Endothelial cell of hepatic sinusoid (primary cell): ENCODE measurements at regions not wholly inside any gene's neighbourhood (a gene's known extent, or its start where the extent isn't known, plus 50 kb on each side); places are given as distances from the start of the nearest gene placed in this dataset.

Experiments
- in situ Hi-C: cut with HindIII; loops from 2 replicates; pipeline ENCODE4 v1.10.0; 2017; ENCODE audit warnings: low sequenced_read_pairs

GRCh38 chr3:72571052-72571451 lies 277.2 kb downstream of the SHQ1 start:
- in situ Hi-C loops: no loop called here

GRCh38 chr3:72569754-72570440 lies 278.3 kb downstream of the SHQ1 start:
- in situ Hi-C loops: no loop called here

GRCh38 chr3:72568083-72568482 lies 280.2 kb downstream of the SHQ1 start:
- in situ Hi-C loops: no loop called here

- in situ Hi-C loops: no loop called here
Measured at GRCh38 chr3:72567474-72567873, 280.8 kb downstream of the SHQ1 start.

- in situ Hi-C loops: no loop called here
Measured at GRCh38 chr3:72565593-72565992, 282.7 kb downstream of the SHQ1 start.

DNA sequence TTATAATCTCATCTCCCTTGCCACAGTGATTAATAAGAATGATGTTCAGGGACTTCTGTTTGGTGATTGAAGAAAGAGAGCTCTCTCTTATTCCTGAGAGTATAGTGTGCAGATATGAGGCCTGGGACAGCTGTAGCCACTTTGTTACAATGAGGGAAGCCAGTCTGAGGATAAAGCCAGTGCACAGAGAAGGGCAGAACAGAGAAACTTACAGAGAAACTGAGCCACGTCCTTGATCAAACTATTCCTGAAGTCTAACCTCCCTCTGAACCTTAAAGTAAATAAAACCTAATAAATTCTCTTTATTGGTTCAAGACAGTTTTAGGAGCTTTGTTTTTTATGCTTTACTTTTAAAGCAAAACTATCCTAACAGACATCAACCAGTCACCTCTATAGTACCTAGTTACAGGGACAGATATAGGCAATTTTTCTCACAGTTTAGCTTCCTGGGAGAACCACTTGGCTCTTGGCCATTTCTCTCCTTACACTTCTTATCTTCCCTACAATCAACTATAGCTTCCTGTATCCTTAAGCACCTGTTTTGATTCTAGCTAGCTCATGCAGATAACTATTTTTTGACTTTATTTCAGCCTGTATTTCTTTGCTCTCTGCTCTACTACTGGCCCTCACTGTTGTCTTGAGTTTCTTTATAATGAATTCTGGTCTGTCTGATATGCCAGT lies 284.4 kb downstream of the SHQ1 start:
- in situ Hi-C loops: no loop called here

DNA sequence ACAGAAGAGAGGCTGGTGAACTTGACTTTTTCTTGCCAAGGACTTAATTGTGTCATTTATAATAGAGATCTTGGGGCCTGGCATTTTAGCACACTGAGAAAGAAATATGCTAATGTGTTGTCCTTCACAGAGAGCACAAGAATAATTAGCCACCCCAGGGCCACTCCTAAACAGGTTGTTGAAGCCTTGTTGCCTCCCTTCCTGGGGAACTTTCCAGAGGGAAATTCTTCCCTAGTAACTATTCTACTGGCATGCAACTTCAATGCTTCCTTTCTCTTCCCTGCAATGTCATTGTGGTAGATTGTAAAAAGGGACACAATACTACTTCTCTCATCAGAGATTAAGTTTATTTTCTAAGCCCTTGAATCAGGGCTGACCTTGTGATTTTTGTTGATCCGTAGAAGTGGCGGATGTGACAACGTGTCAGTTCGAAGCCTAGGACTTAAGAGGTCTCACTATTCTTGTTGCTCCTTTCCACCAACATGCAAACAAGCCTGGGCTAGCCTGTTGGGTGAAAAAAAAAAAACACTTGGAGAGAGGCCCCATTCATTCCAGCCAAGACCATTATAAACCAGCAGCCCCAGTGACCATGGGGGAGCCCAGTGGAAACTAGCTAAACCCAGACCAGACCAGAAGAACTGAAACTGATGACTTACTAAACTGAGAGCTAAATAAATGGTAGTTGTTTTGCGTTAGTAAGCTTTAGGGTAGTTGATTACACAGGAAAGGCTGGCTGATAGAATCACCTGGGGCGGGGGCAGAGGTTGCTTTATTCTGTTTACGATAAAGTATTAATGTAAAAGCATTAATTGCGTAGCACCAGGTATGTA lies 287.2 kb downstream of the SHQ1 start:
- in situ Hi-C loops: no loop called here

DNA sequence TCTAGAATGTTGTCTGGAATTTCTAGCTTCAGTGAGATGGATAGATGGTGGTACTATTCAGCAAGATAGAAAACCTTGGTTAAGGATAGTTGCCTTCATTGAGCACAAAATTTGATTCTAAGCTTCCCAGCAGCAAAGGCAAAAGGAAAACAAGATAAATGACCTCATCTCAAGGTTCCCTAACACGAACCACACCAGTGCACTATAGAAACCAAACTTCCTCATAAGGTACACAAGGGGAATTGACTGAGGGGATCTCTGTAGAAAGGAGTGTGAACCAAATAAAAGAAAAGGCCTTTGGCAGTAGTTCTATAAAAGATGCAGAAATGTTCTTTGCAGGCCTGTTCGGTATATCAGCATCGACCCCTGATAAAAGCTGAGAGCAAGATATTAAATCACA lies 288.9 kb downstream of the SHQ1 start:
- in situ Hi-C loops: no loop called here

GRCh38 chr3:72558001-72558400 lies 290.2 kb downstream of the SHQ1 start:
- in situ Hi-C loops: no loop called here

GRCh38 chr3:72555714-72556113 lies 292.5 kb downstream of the SHQ1 start:
- in situ Hi-C loops: no loop called here

DNA sequence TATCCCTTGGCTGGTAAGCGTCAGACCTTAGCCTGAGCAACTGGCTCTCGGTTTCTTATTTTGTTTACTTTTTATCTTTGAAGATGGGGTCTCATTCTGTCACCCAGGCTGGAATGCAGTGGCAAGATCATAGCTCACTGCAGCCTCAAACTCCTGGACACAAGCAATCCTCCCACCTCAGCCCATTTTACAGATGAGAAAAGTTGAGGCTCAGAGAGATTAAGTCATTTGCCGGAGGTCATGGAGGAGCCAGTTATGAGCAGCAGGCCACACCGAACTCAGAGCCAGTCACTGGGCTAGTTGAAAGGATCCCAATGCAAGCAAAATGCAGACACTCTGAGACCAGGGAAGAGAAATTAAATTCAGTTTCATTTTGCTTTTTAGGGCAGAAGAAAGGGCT lies 293.6 kb downstream of the SHQ1 start:
- in situ Hi-C loops: no loop called here

- in situ Hi-C loops: no loop called here
Measured at GRCh38 chr3:72553298-72553697, 294.9 kb downstream of the SHQ1 start.

- in situ Hi-C loops: no loop called here
Measured at GRCh38 chr3:72550582-72551262, 297.5 kb downstream of the SHQ1 start.

GRCh38 chr3:72549761-72550581 lies 298.3 kb downstream of the SHQ1 start:
- in situ Hi-C loops: no loop called here

DNA sequence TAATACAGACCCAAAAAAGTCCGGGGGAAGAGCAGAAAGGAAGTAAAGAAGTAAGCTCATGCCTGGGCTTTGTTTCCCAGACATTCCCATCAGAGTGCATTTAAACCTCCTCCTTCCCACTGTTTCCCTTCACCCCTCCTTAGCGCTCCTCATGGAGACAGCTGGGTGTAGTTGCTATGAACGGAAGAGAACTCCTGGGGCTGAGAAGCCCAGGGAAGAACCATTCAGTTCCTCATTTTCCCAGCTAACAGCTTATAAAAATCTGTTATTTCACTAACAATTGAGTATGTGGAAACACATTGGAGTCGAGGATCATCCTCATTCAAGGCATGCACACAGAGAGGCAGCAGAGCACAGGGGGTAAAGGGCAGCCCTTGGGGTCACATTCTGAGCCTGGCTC lies 299.3 kb downstream of the SHQ1 start:
- in situ Hi-C loops: no loop called here

DNA sequence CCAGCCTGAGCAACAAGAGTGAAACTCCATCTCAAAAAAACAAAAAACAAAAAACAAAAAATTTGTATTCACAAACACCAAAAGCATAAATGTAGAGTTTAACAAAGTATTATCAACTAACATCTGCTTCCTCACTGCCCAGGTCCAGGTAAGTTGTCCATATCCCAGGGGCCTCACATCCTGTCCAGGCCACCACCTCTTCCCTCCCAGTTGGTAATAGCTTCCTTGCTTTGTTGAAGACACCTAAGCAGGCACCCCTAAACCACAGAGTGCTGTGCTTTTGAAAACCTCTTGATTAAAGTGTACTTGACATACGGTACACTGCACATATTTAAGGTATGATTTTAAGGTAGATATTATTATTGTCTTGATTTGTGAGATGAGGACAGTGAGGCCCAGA lies 299.8 kb downstream of the SHQ1 start:
- in situ Hi-C loops: no loop called here

DNA sequence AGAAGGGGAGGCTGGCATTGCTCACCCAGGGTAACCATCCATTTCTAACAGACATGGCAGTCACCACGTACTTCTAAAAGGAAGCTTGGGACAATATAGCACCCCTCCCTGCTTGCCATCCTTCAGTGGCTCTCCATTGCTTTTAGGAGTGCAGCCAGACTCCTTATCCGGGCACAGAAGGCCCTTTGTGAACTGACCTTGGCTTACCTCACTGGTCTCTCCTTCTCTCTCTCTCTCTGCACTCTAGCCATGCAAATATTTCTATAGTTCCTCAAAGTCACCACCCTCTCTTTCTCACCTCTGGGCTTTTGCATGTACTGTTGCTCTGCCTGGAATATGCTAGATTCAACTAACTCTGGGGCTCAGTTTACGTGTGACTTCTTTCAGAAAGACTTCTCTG lies 301.1 kb downstream of the SHQ1 start:
- in situ Hi-C loops: no loop called here

DNA sequence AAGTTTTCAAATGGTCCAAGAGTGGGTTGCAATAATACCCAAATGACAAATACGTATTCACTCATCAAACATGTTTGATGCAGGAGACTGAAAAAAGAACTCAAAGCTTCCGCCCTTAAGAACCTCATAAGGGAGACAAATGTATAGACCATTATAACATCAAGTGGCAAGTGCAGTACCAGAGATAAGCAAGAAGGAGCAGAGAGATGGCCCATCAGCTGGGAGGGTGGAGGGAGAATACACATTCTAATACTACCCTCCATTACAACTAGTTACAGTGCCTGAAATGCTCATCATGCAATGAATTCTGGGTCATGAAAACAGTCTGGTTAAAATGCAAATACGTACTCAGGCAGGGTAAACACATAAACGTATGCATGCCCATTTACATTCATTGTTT lies 304.0 kb downstream of the SHQ1 start:
- in situ Hi-C loops: no loop called here

- in situ Hi-C loops: no loop called here
Measured at GRCh38 chr3:72543246-72543645, 305.0 kb downstream of the SHQ1 start.

GRCh38 chr3:72542781-72543180 lies 305.5 kb downstream of the SHQ1 start:
- in situ Hi-C loops: no loop called here
